Colonic mucosa (tissue), 4 donors: ENCODE measurements at regions not wholly inside any gene's neighbourhood (a gene's known extent, or its start where the extent isn't known, plus 50 kb on each side); places are given as distances from the start of the nearest gene placed in this dataset.

Source experiments
- DNase-seq: peaks from one replicate; pipeline ENCODE4 v3.0.0-alpha.2; 2020
- H3K27ac ChIP-seq: fragments of 200-600 bp; one replicate; pipeline ENCODE4 v1.8.0; 2021
- H3K27me3 ChIP-seq: fragments of 200-600 bp; one replicate; pipeline ENCODE4 v1.8.0; 2021
- H3K36me3 ChIP-seq: fragments of 200-600 bp; one replicate; pipeline ENCODE4 v1.8.0; 2021
- H3K4me1 ChIP-seq: fragments of 200-600 bp; one replicate; pipeline ENCODE4 v1.8.0; 2021; ENCODE audit warnings: mild to moderate bottlenecking
- H3K4me3 ChIP-seq: fragments of 200-600 bp; one replicate; pipeline ENCODE4 v1.8.0; 2021
- H3K9ac ChIP-seq, 2 donors: one replicate each; pipeline ENCODE4 v1.7.0; 2013; ENCODE audit warnings: control low read depth in 2 of 2, low read depth in 2 of 2, low read length in 2 of 2
- H3K9me3 ChIP-seq: fragments of 200-600 bp; one replicate; pipeline ENCODE4 v1.8.0; 2021
- intact Hi-C: fragments of 100-400 bp; cut with DNase I; formaldehyde crosslinking; loops from one replicate; pipeline ENCODE4 v1.14.1; 2022
- TF ChIP-seq, protein P1 (sequence below): fragments of 200-600 bp; IDR thresholded peaks from one replicate; pipeline ENCODE4 v1.8.0; 2022; ENCODE audit warnings: antibody characterized with exemption, mild to moderate bottlenecking
- donor health status: healthy.
- donor health status: DM: no; HTN: no; CAD: no.
- donor health status: DM: no; HTN: no; CAD: no.

DNA sequence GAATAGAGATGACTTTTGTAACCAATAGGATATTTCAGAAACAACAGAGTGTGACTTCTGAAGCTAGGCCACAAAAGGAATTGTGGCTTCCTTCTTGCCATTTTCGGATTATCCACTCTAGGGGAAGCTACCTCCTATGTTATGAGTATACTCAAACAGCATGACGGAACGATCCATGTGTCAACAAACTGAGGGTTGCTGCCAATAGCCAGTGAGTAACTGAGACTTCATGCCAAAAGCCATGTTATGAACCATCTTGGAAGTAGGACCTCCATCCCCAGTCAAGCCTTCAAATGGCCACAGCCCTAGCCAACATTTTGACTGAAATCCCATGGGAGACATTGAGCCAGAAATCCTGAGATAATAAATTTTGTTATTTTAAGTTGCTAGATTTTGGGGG, 69.0 kb upstream of the IL6 start:
- no peak overlapping the region for H3K9ac ChIP-seq
- intact Hi-C loops, result no loop called here
- no peak overlapping the region for H3K4me3 ChIP-seq
- TF ChIP-seq, protein P1, sequence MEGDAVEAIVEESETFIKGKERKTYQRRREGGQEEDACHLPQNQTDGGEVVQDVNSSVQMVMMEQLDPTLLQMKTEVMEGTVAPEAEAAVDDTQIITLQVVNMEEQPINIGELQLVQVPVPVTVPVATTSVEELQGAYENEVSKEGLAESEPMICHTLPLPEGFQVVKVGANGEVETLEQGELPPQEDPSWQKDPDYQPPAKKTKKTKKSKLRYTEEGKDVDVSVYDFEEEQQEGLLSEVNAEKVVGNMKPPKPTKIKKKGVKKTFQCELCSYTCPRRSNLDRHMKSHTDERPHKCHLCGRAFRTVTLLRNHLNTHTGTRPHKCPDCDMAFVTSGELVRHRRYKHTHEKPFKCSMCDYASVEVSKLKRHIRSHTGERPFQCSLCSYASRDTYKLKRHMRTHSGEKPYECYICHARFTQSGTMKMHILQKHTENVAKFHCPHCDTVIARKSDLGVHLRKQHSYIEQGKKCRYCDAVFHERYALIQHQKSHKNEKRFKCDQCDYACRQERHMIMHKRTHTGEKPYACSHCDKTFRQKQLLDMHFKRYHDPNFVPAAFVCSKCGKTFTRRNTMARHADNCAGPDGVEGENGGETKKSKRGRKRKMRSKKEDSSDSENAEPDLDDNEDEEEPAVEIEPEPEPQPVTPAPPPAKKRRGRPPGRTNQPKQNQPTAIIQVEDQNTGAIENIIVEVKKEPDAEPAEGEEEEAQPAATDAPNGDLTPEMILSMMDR, result no peak
- no peak for DNase-seq
- H3K27ac ChIP-seq, result no peak overlapping the region
- no peaks in the 10 kb centered on the region for H3K27me3 ChIP-seq
- no peaks in the 10 kb centered on the region for H3K9me3 ChIP-seq
- no peaks in the 10 kb centered on the region for H3K36me3 ChIP-seq
- no peaks in the 10 kb centered on the region for H3K4me1 ChIP-seq

DNA sequence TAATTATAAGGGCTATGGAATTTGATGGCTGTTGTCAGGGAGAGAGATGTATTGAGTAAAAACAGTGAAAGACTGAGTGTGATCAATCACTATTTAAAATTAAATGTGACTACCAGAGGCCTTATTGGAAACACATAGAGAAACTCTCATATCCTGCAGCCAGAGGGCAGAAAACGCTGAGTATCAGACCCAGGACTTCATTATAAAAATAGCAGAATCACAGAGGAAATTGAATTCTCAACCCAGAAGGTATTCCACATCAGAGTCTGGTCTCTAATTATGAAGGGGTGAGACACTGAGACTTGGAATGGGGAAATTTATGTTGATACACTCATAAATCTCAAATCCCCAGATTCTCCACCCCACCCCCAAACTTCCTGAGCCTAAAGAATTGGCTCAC, 69.5 kb upstream of the IL6 start:
- Histone ChIP-seq H3K27ac (no peak overlapping the region), H3K4me1 (no peaks in the 10 kb centered on the region)

DNA sequence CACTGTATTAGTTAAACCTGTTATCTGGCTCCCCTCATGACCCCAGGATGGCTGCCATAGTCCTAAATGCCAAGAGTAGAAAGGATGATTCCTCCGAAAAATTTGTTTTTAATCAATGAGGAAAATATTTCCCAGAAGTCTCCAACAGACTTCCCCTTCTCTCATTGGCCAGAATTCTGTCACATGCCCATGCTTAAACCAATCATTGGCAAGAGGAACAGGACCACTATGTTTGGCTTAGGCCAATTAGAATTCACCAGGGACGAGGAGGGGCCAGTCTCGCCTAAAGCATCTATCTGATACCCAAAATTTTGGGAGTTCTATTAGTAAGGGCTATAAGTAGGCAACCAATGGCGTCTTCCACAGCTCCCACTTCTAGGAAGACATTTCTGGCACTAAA, 71.2 kb upstream of the IL6 start:
- intact Hi-C loops, result no loop called here
- Histone ChIP-seq H3K36me3 (no peaks in the 10 kb centered on the region), H3K4me3 (no peak overlapping the region), H3K9ac (no peak overlapping the region), H3K27ac (no peak overlapping the region), H3K4me1 (no peaks in the 10 kb centered on the region), H3K9me3 (no peaks in the 10 kb centered on the region), H3K27me3 (no peaks in the 10 kb centered on the region)
- TF ChIP-seq, protein P1, result no peak
- DNase-seq, result no peak

More for the DNA sequence above, 69.5 kb upstream of the IL6 start:
- DNase-seq, result no peak
- Histone ChIP-seq H3K9ac (no peak overlapping the region), H3K9me3 (no peaks in the 10 kb centered on the region), H3K27me3 (no peaks in the 10 kb centered on the region), H3K4me3 (no peak overlapping the region), H3K36me3 (no peaks in the 10 kb centered on the region)
- intact Hi-C loops, result no loop called here
- TF ChIP-seq, protein P1, result no peak

DNA sequence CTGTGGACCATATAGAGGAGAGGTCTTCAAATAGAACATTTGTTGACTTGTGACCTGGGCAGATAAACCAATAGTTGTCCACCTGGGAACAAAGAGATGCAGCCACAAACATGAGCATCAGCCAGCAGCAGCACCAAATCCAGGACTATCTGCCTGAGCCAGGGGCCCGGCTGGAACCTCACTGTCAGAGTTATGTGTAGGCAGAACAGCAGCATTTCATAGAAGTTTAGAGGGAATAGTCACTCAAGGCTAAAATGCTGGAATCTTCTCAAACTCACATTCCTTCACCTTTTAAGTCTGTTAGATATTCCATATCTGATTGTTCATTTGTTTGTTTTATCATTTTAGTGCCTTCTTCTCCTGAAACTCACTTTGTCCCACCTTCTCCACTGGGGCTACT, 72.2 kb upstream of the IL6 start:
- Histone ChIP-seq H3K27ac (no peak overlapping the region), H3K9ac (no peak overlapping the region), H3K36me3 (no peaks in the 10 kb centered on the region), H3K4me3 (no peak overlapping the region), H3K4me1 (no peaks in the 10 kb centered on the region), H3K9me3 (no peaks in the 10 kb centered on the region), H3K27me3 (no peaks in the 10 kb centered on the region)
- no peak for DNase-seq
- intact Hi-C loops, result no loop called here
- TF ChIP-seq, protein P1, result no peak

DNA sequence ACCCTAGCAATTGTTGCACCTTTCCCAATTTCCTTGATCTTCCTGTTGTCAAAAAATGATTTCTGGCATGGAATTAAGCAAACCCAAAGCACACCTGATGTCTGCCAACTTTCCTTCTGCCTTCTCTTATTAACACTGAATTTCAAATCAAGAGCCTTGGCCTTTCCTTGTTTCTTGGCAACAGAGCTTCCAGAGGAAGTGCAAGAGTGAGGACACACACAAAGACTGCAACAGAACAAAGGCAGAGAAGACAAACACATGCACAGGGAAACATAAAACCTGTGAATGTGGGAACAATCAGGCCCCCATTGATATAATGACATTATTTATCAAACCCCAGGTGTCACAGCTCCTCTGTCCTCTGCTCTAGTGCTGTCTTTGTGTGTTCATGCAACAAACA, 73.0 kb upstream of the IL6 start:
- Histone ChIP-seq H3K9ac (no peak overlapping the region), H3K4me1 (no peaks in the 10 kb centered on the region), H3K27ac (no peak overlapping the region), H3K9me3 (no peaks in the 10 kb centered on the region), H3K36me3 (no peaks in the 10 kb centered on the region), H3K27me3 (no peaks in the 10 kb centered on the region), H3K4me3 (no peak overlapping the region)
- TF ChIP-seq, protein P1, result no peak
- DNase-seq, result no peak
- intact Hi-C loops, result no loop called here
